Mesendoderm (in vitro differentiated cells): ENCODE measurements at regions not wholly inside any gene's neighbourhood (a gene's known extent, or its start where the extent isn't known, plus 50 kb on each side); places are given as distances from the start of the nearest gene placed in this dataset.

ENCODE experiments used
- DNase-seq: peaks from one replicate; pipeline ENCODE4 v3.0.0; 2013
- H2AK5ac ChIP-seq: 2 replicates; pipeline ENCODE4 v1.6.1; 2013; ENCODE audit warnings: low read length, inconsistent platforms
- H2BK120ac ChIP-seq: 2 replicates; pipeline ENCODE4 v1.6.1; 2013; ENCODE audit warnings: low read depth, mild to moderate bottlenecking, low read length, moderate library complexity, mixed read lengths
- H2BK15ac ChIP-seq: replicated peaks from 2 replicates; pipeline ENCODE4 v1.6.1; 2013; ENCODE audit warnings: low read depth, mild to moderate bottlenecking, moderate library complexity
- H2BK5ac ChIP-seq: 2 replicates; pipeline ENCODE4 v1.6.1; 2013; ENCODE audit warnings: low read length, inconsistent platforms
- H3K18ac ChIP-seq: 2 replicates; pipeline ENCODE4 v1.6.1; 2013; ENCODE audit warnings: mild to moderate bottlenecking, low read length, mixed read lengths
- H3K23ac ChIP-seq: one replicate; pipeline ENCODE4 v1.6.1; 2013; ENCODE audit warnings: low read length
- H3K27ac ChIP-seq: 2 replicates; pipeline ENCODE4 v1.5.1; 2013; ENCODE audit warnings: low read depth, mild to moderate bottlenecking, inconsistent platforms, low read length, moderate library complexity
- H3K27me3 ChIP-seq: 2 replicates; pipeline ENCODE4 v1.6.1; 2013; ENCODE audit warnings: low read length, control low read depth, mild to moderate bottlenecking, inconsistent platforms; ENCODE audit not compliant: insufficient read depth, poor library complexity
- H3K36me3 ChIP-seq: 2 replicates; pipeline ENCODE4 v1.6.1; 2013; ENCODE audit warnings: low read length, inconsistent platforms; ENCODE audit not compliant: control insufficient read depth, insufficient read depth
- H3K4ac ChIP-seq: one replicate; pipeline ENCODE4 v1.6.1; 2013; ENCODE audit warnings: low read depth, mild to moderate bottlenecking, low read length, moderate library complexity
- H3K4me1 ChIP-seq: 2 replicates; pipeline ENCODE4 v1.6.1; 2013; ENCODE audit warnings: low read depth, low read length, inconsistent platforms; ENCODE audit not compliant: control insufficient read depth
- H3K4me2 ChIP-seq: 2 replicates; pipeline ENCODE4 v1.6.1; 2013; ENCODE audit warnings: low read length
- H3K4me3 ChIP-seq: 2 replicates; pipeline ENCODE4 v1.5.1; 2013; ENCODE audit warnings: mild to moderate bottlenecking, low read length
- H3K56ac ChIP-seq: one replicate; pipeline ENCODE4 v1.6.1; 2013; ENCODE audit warnings: low read length
- H3K79me1 ChIP-seq: 2 replicates; pipeline ENCODE4 v1.6.1; 2013; ENCODE audit warnings: low read length, inconsistent platforms
- H3K79me2 ChIP-seq: 2 replicates; pipeline ENCODE4 v1.6.1; 2013; ENCODE audit warnings: mild to moderate bottlenecking, low read length; ENCODE audit not compliant: control insufficient read depth, insufficient read depth
- H3K9ac ChIP-seq: 2 replicates; pipeline ENCODE4 v1.6.1; 2013; ENCODE audit warnings: low read length, inconsistent platforms
- H4K5ac ChIP-seq: one replicate; pipeline ENCODE4 v1.6.1; 2013; ENCODE audit warnings: low read length
- H4K8ac ChIP-seq: one replicate; pipeline ENCODE4 v1.6.1; 2013; ENCODE audit warnings: low read depth, mild to moderate bottlenecking, control low read depth, low read length, moderate library complexity
- WGBS: extraction: QIAGEN DNeasy Blood & Tissue Kit; methylation state at CpG from one replicate; pipeline ENCODE4 v1.1.7; 2013; ENCODE audit warnings: low lambda C conversion rate, missing lambda C conversion rate; ENCODE audit not compliant: insufficient coverage; ENCODE audit errors: extremely low coverage; 5-methylcytosine and 5-hydroxymethylcytosine counted together

DNA sequence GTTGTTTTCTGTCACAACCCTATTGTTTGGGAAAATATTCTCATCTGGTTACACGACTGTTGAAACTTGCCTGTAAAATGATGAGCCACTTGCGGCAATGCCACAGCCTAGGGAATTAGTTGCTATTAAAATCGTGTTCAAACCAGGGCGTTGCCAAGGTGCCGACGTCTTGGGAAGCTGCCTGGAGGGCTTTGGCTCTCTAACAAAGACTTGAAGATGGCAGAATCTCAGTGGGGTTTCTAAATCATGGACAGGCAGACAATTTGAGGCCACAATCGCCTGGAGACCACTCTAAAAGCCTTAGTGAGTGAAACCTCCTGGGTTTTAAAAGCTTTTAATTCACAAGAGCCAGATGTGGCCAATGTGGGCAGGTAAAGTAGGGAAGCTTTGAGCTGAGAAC, 117.2 kb upstream of the BMAL1 start:
- H4K5ac ChIP-seq, result no peak overlapping the region
- H2BK120ac ChIP-seq, result no peak overlapping the region
- no peak overlapping the region for H3K56ac ChIP-seq
- H3K4me2 ChIP-seq, result no peak overlapping the region
- no peak overlapping the region for H3K4ac ChIP-seq
- H3K4me3 ChIP-seq, result no peak overlapping the region
- no peaks in the 10 kb centered on the region for H3K79me2 ChIP-seq
- no peak overlapping the region for H2AK5ac ChIP-seq
- DNase-seq, result no peak
- no peak overlapping the region for H4K8ac ChIP-seq
- H3K4me1 ChIP-seq, result no peaks in the 10 kb centered on the region
- no peak overlapping the region for H3K9ac ChIP-seq
- H3K27ac ChIP-seq, result no peak overlapping the region
- H3K79me1 ChIP-seq, result no peaks in the 10 kb centered on the region
- H2BK5ac ChIP-seq, result no peak overlapping the region
- no peaks in the 10 kb centered on the region for H3K36me3 ChIP-seq
- peak overlapping the region; percentile 52 for H3K18ac ChIP-seq
- WGBS, result no CpG with 5 or more reads among the region's 7 CpGs
- no peak overlapping the region for H2BK15ac ChIP-seq
- H3K27me3 ChIP-seq, result no peaks in the 10 kb centered on the region
- no peak overlapping the region for H3K23ac ChIP-seq

DNA sequence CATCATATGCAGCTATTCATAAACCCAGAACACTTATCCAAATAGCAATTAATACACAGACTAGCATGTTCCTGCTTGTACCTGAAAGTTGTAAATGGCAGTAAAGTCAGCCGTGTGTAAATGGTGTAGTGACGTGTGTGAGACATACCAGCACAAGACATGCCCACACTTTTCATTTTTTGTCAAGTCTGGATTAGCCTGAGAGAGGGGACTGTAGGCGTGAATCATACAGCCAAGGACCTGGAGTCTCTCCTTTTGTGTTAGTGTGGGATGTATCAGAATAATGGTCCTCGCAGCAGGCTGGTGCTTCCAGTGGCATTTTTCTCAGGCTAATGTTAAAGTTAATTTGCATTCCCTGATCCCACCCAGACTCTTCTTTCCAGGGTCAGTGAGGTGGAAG, 116.8 kb upstream of the BMAL1 start:
- H3K79me2 ChIP-seq, result no peaks in the 10 kb centered on the region
- H2BK5ac ChIP-seq, result no peak overlapping the region

DNA sequence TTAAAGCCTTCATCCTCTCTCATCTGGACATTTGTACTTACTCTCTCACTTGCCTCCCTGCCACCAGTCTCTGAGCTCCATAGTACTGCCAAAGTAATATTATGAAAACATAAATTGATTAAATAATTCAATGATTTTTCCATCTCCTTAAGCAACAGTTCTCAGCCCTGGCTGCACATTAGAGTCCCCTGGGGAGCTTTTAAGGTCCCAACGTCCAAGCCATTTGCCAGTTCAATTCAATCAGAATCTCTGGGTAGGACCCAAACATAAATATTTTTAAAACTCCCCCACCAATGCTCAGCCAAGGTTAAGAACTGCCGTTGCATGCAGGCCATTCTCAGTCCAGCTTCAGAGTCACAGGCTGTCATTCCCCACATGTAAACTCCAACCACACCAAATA, 114.4 kb upstream of the BMAL1 start:
- Histone ChIP-seq H3K79me2 (no peaks in the 10 kb centered on the region), H3K4me1 (no peaks in the 10 kb centered on the region), H3K4ac (no peak overlapping the region), H3K23ac (no peak overlapping the region), H3K27me3 (no peaks in the 10 kb centered on the region), H3K56ac (no peak overlapping the region), H2BK15ac (no peak overlapping the region), H4K5ac (no peak overlapping the region), H4K8ac (no peak overlapping the region), H3K4me2 (no peak overlapping the region), H3K9ac (no peak overlapping the region), H2BK120ac (no peak overlapping the region), H2AK5ac (no peak overlapping the region), H3K36me3 (no peaks in the 10 kb centered on the region), H3K18ac (no peak overlapping the region), H2BK5ac (no peak overlapping the region), H3K27ac (no peak overlapping the region), H3K4me3 (no peak overlapping the region), H3K79me1 (no peaks in the 10 kb centered on the region)
- no CpG with 5 or more reads among the region's 2 CpGs for WGBS
- no peak for DNase-seq

More for the DNA sequence above, 116.8 kb upstream of the BMAL1 start:
- H2BK120ac ChIP-seq, result no peak overlapping the region
- no peaks in the 10 kb centered on the region for H3K4me1 ChIP-seq
- H3K79me1 ChIP-seq, result no peaks in the 10 kb centered on the region
- no peak overlapping the region for H3K4ac ChIP-seq
- no peak overlapping the region for H2BK15ac ChIP-seq
- H3K27me3 ChIP-seq, result no peaks in the 10 kb centered on the region
- H4K5ac ChIP-seq, result no peak overlapping the region
- no peak overlapping the region for H3K27ac ChIP-seq
- H3K4me2 ChIP-seq, result no peak overlapping the region
- no peak overlapping the region for H3K18ac ChIP-seq
- no peak overlapping the region for H2AK5ac ChIP-seq
- DNase-seq, result no peak
- H4K8ac ChIP-seq, result no peak overlapping the region
- H3K23ac ChIP-seq, result no peak overlapping the region
- H3K9ac ChIP-seq, result no peak overlapping the region
- H3K36me3 ChIP-seq, result no peaks in the 10 kb centered on the region
- H3K4me3 ChIP-seq, result no peak overlapping the region
- no peak overlapping the region for H3K56ac ChIP-seq
- no CpG with 5 or more reads among the region's 4 CpGs for WGBS

GRCh38 chr11:13166036-13166435, 111.6 kb upstream of the BMAL1 start:
- H3K23ac ChIP-seq, result no peak overlapping the region
- no peaks in the 10 kb centered on the region for H3K79me1 ChIP-seq
- no peak overlapping the region for H3K4me2 ChIP-seq
- no peak overlapping the region for H3K27ac ChIP-seq
- H3K56ac ChIP-seq, result no peak overlapping the region
- no peaks in the 10 kb centered on the region for H3K27me3 ChIP-seq
- no peak for DNase-seq
- H3K4me1 ChIP-seq, result no peaks in the 10 kb centered on the region
- H4K8ac ChIP-seq, result no peak overlapping the region
- no peak overlapping the region for H3K4ac ChIP-seq
- H2AK5ac ChIP-seq, result no peak overlapping the region
- H3K4me3 ChIP-seq, result no peak overlapping the region
- H3K9ac ChIP-seq, result no peak overlapping the region
- H2BK5ac ChIP-seq, result no peak overlapping the region
- no peak overlapping the region for H2BK15ac ChIP-seq
- WGBS, result no CpG with 5 or more reads among the region's 1 CpG
- no peak overlapping the region for H2BK120ac ChIP-seq
- no peaks in the 10 kb centered on the region for H3K79me2 ChIP-seq
- H4K5ac ChIP-seq, result no peak overlapping the region
- H3K36me3 ChIP-seq, result no peaks in the 10 kb centered on the region
- H3K18ac ChIP-seq, result no peak overlapping the region

- H2BK15ac ChIP-seq, result no peak overlapping the region
- H3K27ac ChIP-seq, result no peak overlapping the region
- H3K4ac ChIP-seq, result no peak overlapping the region
- no peak overlapping the region for H2BK5ac ChIP-seq
- no peaks in the 10 kb centered on the region for H3K79me2 ChIP-seq
- H2AK5ac ChIP-seq, result no peak overlapping the region
- H4K5ac ChIP-seq, result no peak overlapping the region
- no peak overlapping the region for H3K18ac ChIP-seq
- H3K4me1 ChIP-seq, result no peaks in the 10 kb centered on the region
- no peaks in the 10 kb centered on the region for H3K36me3 ChIP-seq
- no peak for DNase-seq
- no peak overlapping the region for H3K56ac ChIP-seq
- H3K4me3 ChIP-seq, result no peak overlapping the region
- no peaks in the 10 kb centered on the region for H3K79me1 ChIP-seq
- H4K8ac ChIP-seq, result no peak overlapping the region
- H3K4me2 ChIP-seq, result no peak overlapping the region
- no CpG with 5 or more reads among the region's 4 CpGs for WGBS
- no peak overlapping the region for H3K9ac ChIP-seq
- no peak overlapping the region for H2BK120ac ChIP-seq
- H3K27me3 ChIP-seq, result no peaks in the 10 kb centered on the region
- no peak overlapping the region for H3K23ac ChIP-seq
Measured at GRCh38 chr11:13168271-13168670, 109.3 kb upstream of the BMAL1 start.

GRCh38 chr11:13169709-13170108, 107.9 kb upstream of the BMAL1 start:
- H3K79me2 ChIP-seq, result no peaks in the 10 kb centered on the region
- no peak for DNase-seq
- no peaks in the 10 kb centered on the region for H3K79me1 ChIP-seq
- no peak overlapping the region for H4K8ac ChIP-seq
- H3K27ac ChIP-seq, result no peak overlapping the region
- no peak overlapping the region for H3K23ac ChIP-seq
- no peaks in the 10 kb centered on the region for H3K4me1 ChIP-seq
- H3K56ac ChIP-seq, result no peak overlapping the region
- no peaks in the 10 kb centered on the region for H3K36me3 ChIP-seq
- no CpG with 5 or more reads among the region's 2 CpGs for WGBS
- no peak overlapping the region for H2BK5ac ChIP-seq
- no peak overlapping the region for H3K4ac ChIP-seq
- H4K5ac ChIP-seq, result no peak overlapping the region
- no peaks in the 10 kb centered on the region for H3K27me3 ChIP-seq
- no peak overlapping the region for H3K4me3 ChIP-seq
- H3K18ac ChIP-seq, result no peak overlapping the region
- no peak overlapping the region for H3K4me2 ChIP-seq
- H2AK5ac ChIP-seq, result no peak overlapping the region
- H2BK120ac ChIP-seq, result no peak overlapping the region
- no peak overlapping the region for H2BK15ac ChIP-seq
- no peak overlapping the region for H3K9ac ChIP-seq
